T-helper 2 cell (primary cell): ENCODE measurements at regions not wholly inside any gene's neighbourhood (a gene's known extent, or its start where the extent isn't known, plus 50 kb on each side); places are given as distances from the start of the nearest gene placed in this dataset.
A peak's percentile ranks its signal among the peaks of the same experiment; 100 is the strongest.

Experiments used
- DNase-seq, 5 experiments: peaks; one replicate each; pipeline versions ENCODE4 v3.0.0 to v3.0.0-alpha.2; 2012 to 2022

DNA sequence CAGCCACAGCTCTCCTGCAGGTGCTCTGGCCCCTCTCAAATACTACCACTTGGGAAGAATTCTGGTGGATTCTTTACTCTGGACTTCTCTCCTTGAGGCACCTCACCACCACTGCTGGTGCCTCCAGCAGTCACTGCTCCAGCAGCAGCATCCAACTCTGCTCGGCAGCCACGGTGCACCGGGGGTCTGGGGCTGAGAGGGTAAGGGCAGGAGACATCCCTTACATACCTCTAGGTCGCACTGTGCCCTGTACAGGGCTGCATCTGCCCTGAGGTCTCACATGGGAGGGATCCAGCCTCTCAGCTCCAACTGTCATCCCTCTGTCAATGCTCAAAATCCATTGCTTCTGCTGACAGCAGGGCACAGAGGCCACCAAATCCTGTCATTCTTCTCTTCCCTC lies 588.2 kb downstream of the CDK5RAP2 start:
- DNase-seq: no peak

DNA sequence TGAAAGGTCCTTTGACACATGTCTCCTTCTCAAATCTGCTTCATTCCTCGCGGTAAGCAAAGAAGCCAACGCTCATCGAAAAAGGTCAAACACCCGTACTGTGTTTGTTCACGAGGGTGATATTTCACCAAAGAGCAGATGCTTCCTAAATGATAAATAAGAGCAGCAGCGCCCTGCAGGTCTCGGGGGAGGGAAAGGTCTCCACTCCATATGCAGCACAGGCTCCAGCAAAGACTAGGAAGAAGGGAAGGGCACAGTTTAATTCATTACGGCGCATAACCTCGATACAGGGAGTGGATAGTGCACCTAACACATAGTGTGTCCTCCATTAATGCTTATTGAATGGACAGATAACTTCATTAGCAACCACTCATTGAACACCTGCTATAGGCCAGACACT lies 593.3 kb downstream of the CDK5RAP2 start:
- no peak for DNase-seq

DNA sequence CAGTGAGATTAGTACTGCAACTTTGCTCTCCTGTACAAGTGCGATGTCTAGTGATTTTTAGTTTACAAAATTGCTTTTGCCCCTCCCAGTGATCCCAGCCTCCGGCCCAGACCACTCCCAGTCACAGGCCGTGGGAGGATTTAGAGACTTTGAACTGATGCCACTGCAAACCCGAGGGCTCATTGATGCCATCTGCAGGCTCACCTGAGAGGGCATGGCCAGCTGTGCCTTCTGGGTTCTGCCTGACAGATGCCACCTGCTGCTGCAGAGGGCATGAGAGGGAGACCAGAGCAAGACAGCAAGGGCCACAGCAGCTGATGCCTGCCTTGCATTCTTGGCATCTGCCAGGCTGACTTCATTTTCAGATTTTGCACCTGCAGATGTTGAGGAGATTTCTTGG lies 593.8 kb downstream of the CDK5RAP2 start:
- no peak for DNase-seq

DNA sequence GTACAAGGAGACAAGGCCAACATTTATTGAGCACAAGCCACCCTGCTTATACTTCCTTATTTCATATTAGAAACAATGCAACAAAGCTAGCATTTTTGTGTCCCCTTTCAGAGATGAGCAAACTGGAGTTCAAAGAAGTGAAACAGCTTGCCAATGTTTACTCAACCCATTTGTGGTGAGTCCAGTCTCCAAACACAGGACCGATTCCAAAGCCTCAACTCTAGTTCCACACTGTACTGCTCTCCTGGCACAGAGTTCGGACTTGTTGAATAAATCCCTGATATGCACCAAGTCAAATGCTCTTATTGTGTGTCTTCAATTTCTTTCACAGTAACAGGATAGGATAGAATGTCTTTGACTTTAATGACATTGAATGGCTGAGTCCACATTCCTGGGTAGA lies 604.8 kb upstream of the BRINP1 start:
- DNase-seq: no peak

DNA sequence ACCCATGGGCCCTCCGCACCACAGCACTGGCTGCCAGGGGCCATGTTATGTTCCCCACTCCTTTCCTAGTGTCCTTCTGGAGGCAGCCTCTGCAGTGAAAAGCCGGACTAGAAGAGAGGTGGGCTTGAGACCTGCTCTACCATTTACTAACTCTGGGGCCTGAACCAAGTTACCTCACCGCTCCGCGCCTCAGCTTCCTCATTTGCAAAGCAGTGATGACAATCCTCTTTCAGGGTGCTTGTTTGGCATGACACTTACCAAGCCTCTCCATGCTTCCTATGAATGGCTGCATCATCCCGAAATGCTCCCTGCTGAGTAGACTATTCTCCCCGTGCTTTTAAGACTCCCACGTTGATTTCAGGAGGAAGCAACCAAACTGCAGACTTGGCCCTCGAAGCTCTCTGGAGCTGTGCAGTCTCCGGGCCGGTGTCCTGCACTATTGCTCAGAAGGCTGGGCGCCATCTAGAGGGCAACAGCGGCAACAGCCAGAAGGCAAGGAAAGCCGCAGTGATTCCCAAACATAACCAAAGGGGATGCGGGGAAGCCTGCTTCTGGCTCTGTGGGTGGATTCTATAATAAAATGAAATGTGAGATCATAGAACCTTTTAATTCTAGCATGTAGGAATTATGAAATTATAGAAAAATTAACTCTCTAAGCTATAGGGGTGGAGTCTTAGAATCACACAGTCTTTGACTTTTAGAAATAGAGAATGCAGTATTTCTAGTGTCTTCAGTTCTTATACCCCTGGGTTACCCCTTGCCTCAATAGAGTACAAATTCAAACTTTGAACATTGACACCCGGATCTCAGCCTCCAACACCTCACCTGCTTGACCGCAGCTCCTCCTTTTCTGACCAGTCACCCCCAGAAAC lies 599.8 kb upstream of the BRINP1 start:
- peak in 3 of 5 experiments; percentile 5 to 34 (median 6) for DNase-seq

DNA sequence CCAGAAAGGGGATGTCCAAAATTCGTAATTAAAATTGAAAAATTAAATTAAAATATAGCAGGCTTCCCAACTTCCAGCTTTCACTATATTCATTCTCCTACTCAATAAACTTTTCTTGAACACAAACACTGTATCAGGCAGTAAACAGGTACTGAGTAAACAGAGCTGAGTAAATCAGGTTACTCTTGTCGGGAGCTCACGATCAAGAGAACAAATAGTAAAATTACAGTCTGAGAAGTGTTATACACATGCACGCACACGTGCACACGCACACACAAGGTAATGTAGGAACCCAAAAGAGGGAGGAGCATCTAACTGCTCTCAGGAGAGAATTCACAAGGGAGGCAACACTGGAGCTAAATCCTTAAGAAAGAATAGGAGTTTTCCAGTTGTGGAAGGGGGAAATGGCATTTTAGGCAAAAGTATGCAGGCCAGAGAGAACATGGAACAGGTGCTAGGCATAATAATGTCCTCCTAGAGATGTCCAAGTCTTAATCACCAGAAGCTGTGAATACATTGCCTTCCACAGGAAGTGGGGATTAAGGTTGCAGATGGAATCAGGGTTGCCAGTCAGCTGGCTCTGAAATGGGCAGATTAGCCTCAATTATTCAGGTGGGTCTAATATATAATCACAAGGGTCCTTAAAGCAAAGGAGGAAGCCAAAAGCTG lies 598.8 kb upstream of the BRINP1 start:
- no peak for DNase-seq

DNA sequence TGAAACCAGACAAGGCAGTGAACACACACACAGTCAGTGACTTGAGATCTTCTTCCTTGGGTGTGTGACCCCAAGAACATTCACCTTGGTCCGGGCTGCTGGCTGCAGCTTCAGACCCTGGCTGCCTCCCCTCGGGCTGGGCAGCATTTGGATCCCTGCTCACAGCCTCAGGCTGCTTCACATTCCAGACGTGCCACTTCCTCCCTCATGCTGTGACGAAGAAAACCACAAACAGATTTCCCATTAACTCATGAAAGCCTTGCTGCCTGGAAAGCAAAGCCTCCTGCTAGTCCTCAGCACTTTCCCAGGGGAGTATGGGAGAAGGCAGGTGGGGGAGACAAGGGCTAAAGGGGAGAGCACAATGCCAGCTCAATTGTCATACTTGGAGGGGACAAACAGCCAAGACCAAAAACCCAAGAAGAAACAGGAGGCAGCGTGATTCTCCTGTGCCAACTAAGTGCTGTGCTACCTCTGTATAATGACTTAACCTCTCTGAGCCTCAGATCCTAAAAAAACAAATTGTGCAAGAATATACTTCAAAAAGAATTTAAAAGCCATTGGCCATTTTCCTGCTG lies 594.6 kb upstream of the BRINP1 start:
- DNase-seq: no peak

DNA sequence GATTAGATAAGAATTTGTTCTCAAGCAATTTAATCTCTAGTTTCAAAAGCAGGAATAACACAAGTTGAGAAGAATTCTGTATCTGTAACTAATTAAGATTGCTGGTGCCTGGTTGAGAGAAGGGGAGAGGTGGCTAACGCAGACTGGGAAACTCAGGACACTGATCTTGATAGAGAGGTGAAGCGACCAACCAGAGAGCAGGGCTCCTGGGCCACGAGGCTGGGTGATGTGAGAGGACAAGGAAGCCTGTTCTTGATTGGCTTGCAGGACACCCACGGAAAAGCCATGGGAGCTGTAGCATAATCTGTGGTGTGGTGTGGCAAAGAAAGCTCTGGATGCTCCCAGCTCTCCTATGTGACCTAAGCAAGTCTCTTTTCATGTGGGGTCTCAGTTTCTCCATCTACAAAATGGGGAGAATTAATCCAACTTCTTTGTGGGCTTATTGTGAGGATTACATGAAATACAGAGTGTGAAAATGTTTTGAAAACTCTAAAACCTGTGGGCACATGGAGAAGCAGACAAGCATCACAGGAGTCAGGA lies 594.1 kb upstream of the BRINP1 start:
- no peak for DNase-seq

DNA sequence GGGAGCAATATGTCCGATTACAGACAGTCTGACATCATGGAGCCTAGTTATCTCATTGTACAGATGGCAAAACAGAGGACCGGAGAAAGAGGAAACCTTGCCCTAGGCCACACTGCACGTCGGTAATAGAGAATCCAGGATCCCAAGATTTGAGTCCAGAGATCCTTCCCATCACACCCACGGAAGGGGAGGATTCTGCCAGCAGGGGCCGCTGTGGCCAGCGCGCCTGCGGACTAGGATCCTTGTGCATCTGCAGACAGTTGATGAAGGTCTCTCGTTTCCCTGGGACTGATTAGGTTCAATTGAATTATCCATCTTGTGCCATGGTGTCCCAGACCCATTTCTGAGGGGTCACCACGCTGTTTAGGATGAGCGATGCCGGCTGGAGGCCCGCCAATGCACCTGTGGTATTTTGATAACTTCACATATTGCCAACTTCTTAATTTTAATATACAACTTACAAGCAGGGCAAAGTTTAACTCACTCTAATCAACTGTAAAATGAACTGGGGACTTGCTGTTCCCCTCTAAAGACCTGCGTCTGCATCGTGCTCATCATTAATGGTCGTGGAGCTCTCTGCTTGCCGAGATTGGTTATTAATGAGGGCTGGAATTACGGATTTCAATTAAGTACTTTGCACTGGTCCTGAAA lies 592.7 kb upstream of the BRINP1 start:
- peak in 1 of 5 experiments; percentile 3 for DNase-seq

DNA sequence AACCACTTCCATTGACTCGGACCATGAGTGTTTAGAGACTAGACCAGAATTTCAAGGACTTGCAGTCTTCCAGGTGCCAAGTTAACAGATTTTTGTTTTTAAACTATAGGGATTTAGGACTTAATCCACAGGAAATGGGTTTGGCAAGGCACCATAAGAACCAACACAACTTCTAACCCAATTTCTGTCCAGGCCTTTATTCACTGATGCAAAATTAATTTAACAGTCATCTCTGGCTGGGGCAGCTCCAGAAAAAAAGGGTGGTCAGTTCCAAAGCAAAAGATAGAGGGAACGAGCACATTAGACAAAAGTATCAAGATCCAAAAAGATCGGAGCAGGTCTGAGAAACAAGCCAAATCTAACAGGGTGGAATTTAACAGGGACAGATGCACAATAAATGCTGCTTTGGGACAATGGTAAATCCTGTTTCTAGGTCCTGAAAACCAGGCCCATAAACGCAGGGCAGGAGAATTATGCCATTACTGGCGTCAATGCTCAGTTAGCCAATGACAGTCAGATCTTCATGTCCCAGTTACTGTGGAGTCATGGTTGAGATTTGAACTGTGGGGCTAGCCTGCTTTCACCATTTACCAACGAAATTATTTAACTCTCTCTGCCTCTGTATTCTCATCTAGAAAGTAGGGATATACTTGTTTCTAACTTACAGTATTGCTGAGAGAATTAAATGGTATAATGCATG lies 590.8 kb upstream of the BRINP1 start:
- no peak for DNase-seq

DNA sequence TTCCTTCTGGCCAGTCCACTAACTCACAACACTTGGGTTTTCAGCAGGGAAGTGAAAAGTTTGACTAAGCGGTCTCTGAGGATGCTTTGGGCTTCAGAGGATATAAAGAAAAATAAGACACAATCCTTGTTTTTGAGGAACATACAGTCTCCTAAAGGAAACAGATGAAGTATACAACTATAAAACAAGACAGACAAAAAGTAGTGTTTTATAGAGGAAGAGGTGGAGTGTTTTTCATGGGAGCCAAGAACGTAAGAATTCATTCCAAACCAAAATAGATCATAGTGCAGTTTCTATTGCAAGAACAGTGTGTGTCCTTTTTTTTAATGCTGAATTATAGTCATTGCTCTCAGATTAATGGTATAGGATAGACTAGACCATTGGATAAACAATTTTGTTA lies 586.9 kb upstream of the BRINP1 start:
- DNase-seq: no peak

DNA sequence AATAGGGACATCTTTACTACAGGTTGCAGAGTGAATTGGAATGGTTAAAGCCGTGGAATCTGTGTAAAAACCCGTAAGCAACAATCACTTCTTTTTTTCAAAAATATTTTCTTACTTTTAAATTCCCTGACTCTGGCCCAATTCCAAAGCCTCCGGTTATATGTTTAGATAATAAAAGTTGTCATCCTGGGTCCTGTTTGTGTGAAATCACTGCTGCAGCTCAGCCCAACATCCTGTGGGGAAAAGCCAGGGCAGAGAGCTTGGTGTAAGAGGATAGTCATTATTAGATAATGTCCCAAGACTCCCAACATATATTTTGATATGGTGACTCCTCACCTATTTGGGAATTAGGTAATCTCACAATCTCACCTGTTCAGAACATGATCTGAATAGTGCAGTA lies 586.0 kb upstream of the BRINP1 start:
- DNase-seq: no peak

DNA sequence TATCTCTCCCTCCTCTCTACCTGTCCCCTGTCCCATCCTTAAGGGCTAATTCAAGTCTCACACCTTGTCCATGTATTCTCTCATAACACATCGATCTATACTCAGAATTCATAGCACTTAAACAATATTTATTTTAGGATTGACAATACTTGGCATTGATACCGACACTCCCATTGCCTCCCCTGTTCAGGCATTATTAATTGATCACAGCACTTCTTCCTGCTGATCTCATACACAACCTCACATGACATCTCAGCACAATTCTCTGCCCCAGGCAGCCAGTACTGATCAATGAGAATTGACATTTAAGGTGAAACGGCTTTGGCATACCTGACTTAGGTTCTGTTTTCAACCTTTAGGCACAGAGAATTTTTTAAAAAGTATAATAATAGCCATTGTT lies 582.4 kb upstream of the BRINP1 start:
- DNase-seq: no peak

DNA sequence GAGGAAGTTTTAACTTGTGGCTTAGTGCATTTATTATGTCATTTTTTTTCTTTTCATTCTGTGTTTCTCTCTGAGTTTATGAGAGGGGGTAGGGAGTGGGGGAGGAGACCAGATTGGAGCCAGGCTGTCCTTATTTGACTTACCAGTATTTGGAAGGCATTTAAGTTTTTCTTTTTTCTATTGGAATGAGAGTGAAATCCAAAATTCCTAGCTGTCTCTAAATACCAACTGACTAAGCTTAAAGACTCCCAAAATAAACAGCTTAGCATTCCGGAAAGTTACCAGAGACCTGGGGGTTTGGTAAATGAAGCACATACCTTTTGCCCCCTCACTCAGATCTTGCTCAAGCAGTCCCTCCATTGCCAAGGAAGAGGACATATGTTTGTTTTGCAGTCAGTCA lies 581.9 kb upstream of the BRINP1 start:
- no peak for DNase-seq

DNA sequence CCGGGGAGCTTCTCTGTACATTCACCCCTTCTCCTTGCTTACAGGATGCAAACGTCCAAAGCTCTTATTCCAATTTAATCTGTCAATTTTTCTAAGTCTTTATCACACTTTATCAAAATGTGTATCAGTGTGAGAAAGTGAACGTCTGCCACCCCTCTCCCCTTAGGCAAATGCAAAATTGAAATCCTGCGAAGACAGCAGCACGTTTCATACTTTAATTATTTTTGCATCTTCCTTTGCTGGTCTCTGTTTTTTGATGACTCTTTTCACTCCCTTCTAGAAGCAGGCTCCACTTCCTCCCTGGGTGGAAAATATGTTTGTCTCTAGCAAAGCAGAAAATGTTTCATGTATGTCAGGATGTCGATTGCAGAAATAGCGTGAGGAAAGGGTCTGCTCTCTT lies 576.5 kb upstream of the BRINP1 start:
- no peak for DNase-seq

DNA sequence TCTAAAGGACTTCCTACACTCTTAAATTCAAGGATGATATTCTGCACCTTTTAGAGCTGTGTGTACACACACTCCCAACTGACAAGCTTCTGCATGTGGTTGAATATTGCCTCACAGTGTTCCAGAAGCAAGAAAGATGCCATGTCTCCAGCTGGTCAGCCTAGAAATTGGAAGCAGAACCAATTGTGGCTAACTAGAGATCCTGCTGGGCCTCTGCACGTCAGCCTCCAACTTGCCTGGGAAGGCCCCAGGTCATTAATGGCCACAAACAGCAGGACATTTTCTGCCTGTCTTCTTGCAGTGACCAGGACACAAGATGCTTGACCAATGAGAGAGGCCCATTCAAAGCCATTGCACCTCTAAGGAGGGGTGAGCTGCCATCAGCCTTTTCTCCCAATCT lies 571.9 kb upstream of the BRINP1 start:
- no peak for DNase-seq

DNA sequence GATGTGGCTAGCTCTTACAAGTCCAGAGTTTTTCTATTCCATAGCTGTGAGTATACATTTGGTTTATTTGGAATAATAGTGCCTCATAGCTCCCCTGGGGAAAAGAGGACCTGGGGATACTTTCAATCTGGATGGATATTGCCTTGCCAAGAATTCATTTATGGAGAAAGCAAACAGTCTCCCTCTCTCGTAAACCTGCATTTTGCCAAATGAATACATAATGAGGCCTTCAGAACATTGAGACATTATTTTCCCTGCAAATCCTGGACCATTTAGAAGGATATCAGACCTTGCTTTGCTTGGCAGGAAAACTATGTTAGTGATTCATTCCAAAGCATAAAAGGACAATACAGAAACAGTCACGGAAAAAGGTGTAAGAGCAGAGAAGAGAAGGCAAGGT lies 569.6 kb upstream of the BRINP1 start:
- no peak for DNase-seq

DNA sequence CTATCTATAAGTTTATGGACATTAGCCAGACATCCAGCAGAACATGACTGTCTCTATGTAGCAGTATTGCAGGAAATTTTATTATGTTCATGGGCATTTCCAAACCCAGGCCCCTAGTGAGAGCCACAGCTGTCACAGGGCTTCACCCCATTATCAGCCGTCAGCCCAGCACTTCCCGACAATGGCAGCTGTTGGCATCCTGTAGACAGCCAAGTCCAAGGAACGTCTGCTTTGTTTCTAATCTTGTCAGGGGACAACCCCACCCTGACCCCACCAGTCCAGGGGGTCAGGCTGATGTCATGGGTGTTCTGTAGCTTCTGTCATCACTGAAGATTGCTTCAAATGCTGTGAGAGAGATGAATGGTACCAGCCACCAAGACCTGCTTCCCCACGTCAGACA lies 565.3 kb upstream of the BRINP1 start:
- no peak for DNase-seq

DNA sequence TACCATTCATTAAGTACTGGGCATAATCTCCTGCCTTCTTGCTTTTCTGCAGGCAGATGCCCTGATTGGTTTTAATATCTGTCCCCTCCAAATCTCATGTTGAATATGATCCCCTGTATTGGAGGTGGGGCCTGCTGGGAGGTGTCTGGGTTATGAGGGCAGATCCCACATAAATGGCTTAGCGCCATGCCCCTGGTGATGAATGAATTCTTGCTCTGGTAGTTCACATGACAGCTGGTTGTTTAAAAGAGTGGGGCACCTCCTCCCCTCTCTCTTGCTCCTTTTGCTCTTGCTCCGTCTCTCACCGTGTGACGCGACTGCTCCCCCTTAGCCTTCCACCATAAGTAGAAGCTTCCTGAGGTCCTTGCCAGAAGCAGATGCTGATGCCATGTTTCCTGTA lies 564.0 kb upstream of the BRINP1 start:
- DNase-seq: no peak

DNA sequence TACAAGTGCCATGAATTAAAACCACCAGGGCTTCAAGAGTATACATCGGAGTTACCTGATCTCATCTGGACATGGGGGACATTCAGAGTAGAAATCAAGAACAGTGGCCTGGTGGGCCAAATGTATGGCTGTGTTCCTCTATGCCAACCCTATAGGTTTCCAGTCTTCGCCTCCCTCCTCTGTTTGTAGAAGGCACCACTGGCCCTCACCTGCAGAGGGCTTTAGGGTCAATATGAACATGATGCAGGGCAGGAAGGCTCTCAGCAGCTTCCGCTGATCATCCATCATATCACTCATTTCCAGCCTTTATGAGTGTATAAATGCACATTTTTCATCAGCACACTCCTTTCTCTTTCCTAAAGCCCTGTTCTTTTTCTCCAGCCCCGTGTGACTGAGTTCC lies 555.5 kb upstream of the BRINP1 start:
- DNase-seq: no peak

DNA sequence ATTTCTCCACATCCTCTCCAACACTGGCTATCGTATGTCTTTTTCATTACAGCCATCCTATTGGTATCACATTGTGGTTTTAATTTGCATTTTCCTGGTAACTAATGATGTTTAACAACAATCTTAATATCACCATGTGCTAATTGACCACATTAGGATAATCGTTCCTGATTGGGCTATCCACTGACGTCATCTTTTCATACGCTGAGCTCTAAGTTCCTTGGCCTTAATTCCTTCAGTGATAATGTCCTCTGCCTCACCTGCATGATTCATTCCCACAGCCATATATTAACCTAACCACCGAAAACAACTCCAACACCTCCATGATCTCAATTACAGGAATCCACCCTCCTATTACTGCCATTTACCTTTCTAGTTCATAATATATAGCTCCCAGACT lies 547.9 kb upstream of the BRINP1 start:
- no peak for DNase-seq

DNA sequence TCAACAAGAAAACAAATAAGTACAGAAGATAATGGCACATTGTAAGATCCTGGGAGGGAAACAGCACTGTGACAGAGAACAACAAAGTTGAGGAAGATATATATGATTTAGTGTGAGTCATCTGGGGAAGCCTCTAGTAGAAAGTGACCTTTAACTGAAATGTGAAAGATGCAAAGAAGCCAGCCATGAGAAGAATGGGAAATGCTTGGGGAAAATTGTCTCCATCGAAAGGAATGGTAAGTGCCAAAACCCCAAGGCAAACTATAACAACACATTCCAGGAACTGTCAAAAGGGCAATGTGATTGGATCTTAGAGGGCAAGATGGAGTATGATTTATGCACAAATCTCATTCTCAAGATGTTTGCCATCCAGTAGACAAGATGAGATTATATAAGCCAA lies 537.8 kb upstream of the BRINP1 start:
- no peak for DNase-seq

DNA sequence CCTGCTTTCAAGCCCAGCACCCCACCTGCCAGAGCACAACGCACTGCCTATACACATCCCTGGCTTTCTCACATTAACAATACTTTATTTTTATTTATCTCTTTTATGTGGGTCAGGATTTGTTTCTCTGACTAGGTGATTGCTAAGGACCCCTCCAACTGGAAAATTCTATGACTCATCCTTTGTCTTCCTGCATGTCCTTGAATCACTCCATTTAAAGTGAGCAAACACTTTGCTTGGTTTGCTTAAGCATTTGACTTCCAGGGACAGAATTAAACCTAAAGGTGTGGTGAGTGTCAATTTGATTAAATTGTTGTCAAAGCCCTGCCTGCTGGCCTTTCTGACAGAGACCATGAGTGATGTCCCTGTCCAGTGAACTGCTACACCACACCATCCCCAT lies 536.5 kb upstream of the BRINP1 start:
- no peak for DNase-seq
